ENCODE measurements at regions not wholly inside any gene's neighbourhood (a gene's known extent, or its start where the extent isn't known, plus 50 kb on each side); places are given as distances from the start of the nearest gene placed in this dataset.
A peak's percentile ranks its signal among the peaks of the same experiment; 100 is the strongest.

- no peak overlapping the region for H3K4me3 Mint-ChIP-seq
- ATAC-seq (ENCODE audit: low read depth in 2 of 2) (peak; percentile 72 to 74), DNase-seq (peak; percentile 36)
- peak overlapping the region in 2 of 6 donors; percentile 62 to 74 for H3K27ac Mint-ChIP-seq
- no peaks in the 10 kb centered on the region for H3K36me3 Mint-ChIP-seq
- peaks cover 21 to 39% (median 32%) of the 10 kb centered on the region in 3 donors for H3K4me1 Mint-ChIP-seq
- H3K27me3 Mint-ChIP-seq = no peaks in the 10 kb centered on the region
- H3K9me3 Mint-ChIP-seq = no peaks in the 10 kb centered on the region
These were observed 204.1 kb upstream of the CIBAR2 start for GRCh38 chr16:85316321-85316919.

GRCh38 chr16:85316944-85317343, 204.7 kb upstream of the CIBAR2 start:
- H3K9me3 Mint-ChIP-seq = no peaks in the 10 kb centered on the region
- no peak overlapping the region for H3K4me3 Mint-ChIP-seq
- ATAC-seq (ENCODE audit: low read depth in 2 of 2) (no peak), DNase-seq (no peak)
- H3K36me3 Mint-ChIP-seq = no peaks in the 10 kb centered on the region
- no peak overlapping the region for H3K27ac Mint-ChIP-seq
- H3K4me1 Mint-ChIP-seq = peaks cover 18 to 34% (median 26%) of the 10 kb centered on the region in 3 donors
- H3K27me3 Mint-ChIP-seq = no peaks in the 10 kb centered on the region

GRCh38 chr16:85317704-85318103, 205.4 kb upstream of the CIBAR2 start:
- Mint-ChIP-seq H3K4me1 (peaks cover 13 to 27% (median 21%) of the 10 kb centered on the region in 3 donors), H3K27me3 (no peaks in the 10 kb centered on the region), H3K9me3 (no peaks in the 10 kb centered on the region), H3K4me3 (no peak overlapping the region), H3K27ac (no peak overlapping the region), H3K36me3 (no peaks in the 10 kb centered on the region)
- ATAC-seq (ENCODE audit: low read depth in 2 of 2) (no peak), DNase-seq (no peak)

- no peak overlapping the region for H3K4me3 Mint-ChIP-seq
- peaks cover 4 to 11% (median 10%) of the 10 kb centered on the region in 3 donors for H3K4me1 Mint-ChIP-seq
- peak overlapping the region in 2 of 6 donors; percentile 18 to 44 for H3K27ac Mint-ChIP-seq
- DNase-seq (no peak), ATAC-seq (ENCODE audit: low read depth in 2 of 2) (no peak)
- no peaks in the 10 kb centered on the region for H3K36me3 Mint-ChIP-seq
- peaks cover 0 to under 1% (median 0%) of the 10 kb centered on the region in 3 donors for H3K27me3 Mint-ChIP-seq
- peaks cover 0 to 2% (median 0%) of the 10 kb centered on the region in 7 donors for H3K9me3 Mint-ChIP-seq
These were observed 207.1 kb upstream of the CIBAR2 start for GRCh38 chr16:85319208-85319983.

GRCh38 chr16:85319984-85320440, 207.7 kb upstream of the CIBAR2 start:
- H3K27me3 Mint-ChIP-seq = peaks cover 0 to 4% (median 0%) of the 10 kb centered on the region in 3 donors
- DNase-seq (no peak), ATAC-seq (ENCODE audit: low read depth in 2 of 2) (no peak)
- H3K27ac Mint-ChIP-seq = peak overlapping the region in 1 of 6 donors; percentile 18
- no peak overlapping the region for H3K4me3 Mint-ChIP-seq
- no peaks in the 10 kb centered on the region for H3K36me3 Mint-ChIP-seq
- H3K9me3 Mint-ChIP-seq = peaks cover 0 to 2% (median 0%) of the 10 kb centered on the region in 7 donors
- peaks cover 0 to 6% (median 5%) of the 10 kb centered on the region in 3 donors for H3K4me1 Mint-ChIP-seq

GRCh38 chr16:85320677-85321385, 208.6 kb upstream of the CIBAR2 start:
- peaks cover 0 to 2% (median 0%) of the 10 kb centered on the region in 7 donors for H3K9me3 Mint-ChIP-seq
- DNase-seq = no peak
- H3K27ac Mint-ChIP-seq = peak overlapping the region in 2 of 6 donors; percentile 4 to 62
- no peak overlapping the region for H3K4me3 Mint-ChIP-seq
- no peak for ATAC-seq (ENCODE audit: low read depth in 2 of 2)
- H3K27me3 Mint-ChIP-seq = peaks cover 0 to 4% (median 0%) of the 10 kb centered on the region in 3 donors
- H3K4me1 Mint-ChIP-seq = peaks cover 0 to 5% (median 4%) of the 10 kb centered on the region in 3 donors
- no peaks in the 10 kb centered on the region for H3K36me3 Mint-ChIP-seq

- Mint-ChIP-seq H3K27me3 (peaks cover 0 to 4% (median under 1%) of the 10 kb centered on the region in 3 donors), H3K4me3 (no peak overlapping the region), H3K9me3 (peaks cover 0 to 3% (median 0%) of the 10 kb centered on the region in 7 donors), H3K36me3 (no peaks in the 10 kb centered on the region), H3K27ac (no peak overlapping the region), H3K4me1 (peaks cover 0 to 5% (median 3%) of the 10 kb centered on the region in 3 donors)
- ATAC-seq (ENCODE audit: low read depth in 2 of 2) (no peak), DNase-seq (no peak)
These were observed 209.4 kb upstream of the CIBAR2 start for GRCh38 chr16:85321509-85322271.

GRCh38 chr16:85323230-85323960, 211.1 kb upstream of the CIBAR2 start:
- ATAC-seq (ENCODE audit: low read depth in 2 of 2) = no peak
- Mint-ChIP-seq H3K4me3 (no peak overlapping the region), H3K4me1 (peaks cover 3 to 17% (median 15%) of the 10 kb centered on the region in 3 donors), H3K36me3 (no peaks in the 10 kb centered on the region), H3K27ac (no peak overlapping the region), H3K27me3 (peaks cover 9 to 17% (median 11%) of the 10 kb centered on the region in 3 donors), H3K9me3 (peaks cover 0 to 3% (median 0%) of the 10 kb centered on the region in 7 donors)
- no peak for DNase-seq

GRCh38 chr16:85323961-85324253, 211.6 kb upstream of the CIBAR2 start:
- Mint-ChIP-seq H3K9me3 (peaks cover 0 to 3% (median 0%) of the 10 kb centered on the region in 7 donors), H3K27ac (no peak overlapping the region), H3K4me1 (peaks cover 3 to 20% (median 18%) of the 10 kb centered on the region in 3 donors), H3K27me3 (peaks cover 9 to 22% (median 11%) of the 10 kb centered on the region in 3 donors), H3K36me3 (no peaks in the 10 kb centered on the region), H3K4me3 (no peak overlapping the region)
- DNase-seq (no peak), ATAC-seq (ENCODE audit: low read depth in 2 of 2) (no peak)

- Mint-ChIP-seq H3K4me3 (no peak overlapping the region), H3K4me1 (peaks cover 3 to 23% (median 18%) of the 10 kb centered on the region in 3 donors), H3K9me3 (peaks cover 0 to 3% (median 0%) of the 10 kb centered on the region in 7 donors), H3K27me3 (peaks cover 11 to 28% (median 13%) of the 10 kb centered on the region in 3 donors), H3K27ac (peak overlapping the region in 1 of 6 donors; percentile 80), H3K36me3 (no peaks in the 10 kb centered on the region)
- ATAC-seq (ENCODE audit: low read depth in 2 of 2) (no peak), DNase-seq (no peak)
These were observed 212.2 kb upstream of the CIBAR2 start for GRCh38 chr16:85324488-85324887.

GRCh38 chr16:85326113-85326793, 214.0 kb upstream of the CIBAR2 start:
- DNase-seq (no peak), ATAC-seq (ENCODE audit: low read depth in 2 of 2) (no peak)
- H3K36me3 Mint-ChIP-seq = no peaks in the 10 kb centered on the region
- H3K9me3 Mint-ChIP-seq = peaks cover 0 to 3% (median 0%) of the 10 kb centered on the region in 7 donors
- peak overlapping the region in 2 of 6 donors; percentile 36 to 56 for H3K27ac Mint-ChIP-seq
- peaks cover 23 to 43% (median 25%) of the 10 kb centered on the region in 3 donors for H3K27me3 Mint-ChIP-seq
- H3K4me1 Mint-ChIP-seq = peaks cover 12 to 35% (median 28%) of the 10 kb centered on the region in 3 donors
- no peak overlapping the region for H3K4me3 Mint-ChIP-seq

- H3K4me1 Mint-ChIP-seq = peaks cover 12 to 35% (median 28%) of the 10 kb centered on the region in 3 donors
- peak overlapping the region in 1 of 6 donors; percentile 56 for H3K27ac Mint-ChIP-seq
- H3K4me3 Mint-ChIP-seq = no peak overlapping the region
- ATAC-seq (ENCODE audit: low read depth in 2 of 2) (peak in 1 of 2 donors; percentile 46), DNase-seq (no peak)
- H3K9me3 Mint-ChIP-seq = peaks cover 0 to 3% (median 0%) of the 10 kb centered on the region in 7 donors
- peaks cover 23 to 43% (median 25%) of the 10 kb centered on the region in 3 donors for H3K27me3 Mint-ChIP-seq
- no peaks in the 10 kb centered on the region for H3K36me3 Mint-ChIP-seq
These were observed 214.5 kb upstream of the CIBAR2 start for GRCh38 chr16:85326794-85327181.

All from naive B cell (primary cell).